ENCODE measurements at regions not wholly inside any gene's neighbourhood (a gene's known extent, or its start where the extent isn't known, plus 50 kb on each side); places are given as distances from the start of the nearest gene placed in this dataset.
A peak's percentile ranks its signal among the peaks of the same experiment; 100 is the strongest.
"Not testable (repeated sequence)": the region's sequence is repeated elsewhere in the genome, so short reads cannot be mapped to it uniquely, and the experiment has no call there.

- in situ Hi-C loops (cut with MboI; ENCODE audit: low sequenced_read_pairs); H3K9me3 ChIP-seq; H3K4me1 ChIP-seq; H3K36me3 ChIP-seq (replicated peaks); H3K4me3 ChIP-seq; DNase-seq (ENCODE audit: low spot score in 2 of 2); H3K27me3 ChIP-seq (ENCODE audit: low read depth): not testable (repeated sequence)
Measured at GRCh38 chrX:124788253-124788652, 441.9 kb downstream of the SH2D1A start.

- H3K27me3 ChIP-seq (ENCODE audit: low read depth); H3K4me1 ChIP-seq; DNase-seq (ENCODE audit: low spot score in 2 of 2); H3K4me3 ChIP-seq; H3K36me3 ChIP-seq (replicated peaks); H3K9me3 ChIP-seq; in situ Hi-C loops (cut with MboI; ENCODE audit: low sequenced_read_pairs): not testable (repeated sequence)
Measured at GRCh38 chrX:124789874-124790273, 443.5 kb downstream of the SH2D1A start.

GRCh38 chrX:124791492-124792095, 445.2 kb downstream of the SH2D1A start:
- in situ Hi-C loops (cut with MboI; ENCODE audit: low sequenced_read_pairs) = no loop called here
- no peak for DNase-seq (ENCODE audit: low spot score in 2 of 2)
- Histone ChIP-seq H3K9me3 (0 out of 2 replicates have a peak, but pooled peaks cover 3% of the 10 kb centered on the region), H3K27me3 (ENCODE audit: low read depth) (no peaks in the 10 kb centered on the region), H3K36me3 (replicated peaks) (no peaks in the 10 kb centered on the region), H3K4me1 (0 out of 2 replicates have a peak, but pooled peaks cover 5% of the 10 kb centered on the region), H3K4me3 (no peak overlapping the region)

GRCh38 chrX:124796989-124797388, 450.6 kb downstream of the SH2D1A start:
- in situ Hi-C loops (cut with MboI; ENCODE audit: low sequenced_read_pairs) = no loop called here
- no peaks in the 10 kb centered on the region for H3K27me3 ChIP-seq (ENCODE audit: low read depth)
- DNase-seq (ENCODE audit: low spot score in 2 of 2) = no peak
- no peaks in the 10 kb centered on the region for H3K36me3 ChIP-seq (replicated peaks)
- H3K9me3 ChIP-seq = peaks cover 3% of the 10 kb centered on the region; the same call in 1 of the 2 replicates
- no peak overlapping the region for H3K4me3 ChIP-seq
- 0 out of 2 replicates have a peak, but pooled peaks cover 5% of the 10 kb centered on the region for H3K4me1 ChIP-seq

GRCh38 chrX:124804962-124805361, 458.6 kb downstream of the SH2D1A start:
- Histone ChIP-seq H3K36me3 (replicated peaks) (no peaks in the 10 kb centered on the region), H3K9me3 (no peaks in the 10 kb centered on the region), H3K4me1 (no peaks in the 10 kb centered on the region), H3K4me3 (no peak overlapping the region), H3K27me3 (ENCODE audit: low read depth) (no peaks in the 10 kb centered on the region)
- in situ Hi-C loops (cut with MboI; ENCODE audit: low sequenced_read_pairs) = no loop called here
- DNase-seq (ENCODE audit: low spot score in 2 of 2) = no peak

- Histone ChIP-seq H3K4me3 (no peak overlapping the region), H3K27me3 (ENCODE audit: low read depth) (no peaks in the 10 kb centered on the region), H3K36me3 (replicated peaks) (no peaks in the 10 kb centered on the region), H3K9me3 (no peaks in the 10 kb centered on the region), H3K4me1 (no peaks in the 10 kb centered on the region)
- no peak for DNase-seq (ENCODE audit: low spot score in 2 of 2)
- in situ Hi-C loops (cut with MboI; ENCODE audit: low sequenced_read_pairs) = no loop called here
Measured at GRCh38 chrX:124805486-124805885, 459.1 kb downstream of the SH2D1A start.

- Histone ChIP-seq H3K27me3 (ENCODE audit: low read depth) (no peaks in the 10 kb centered on the region), H3K4me1 (no peaks in the 10 kb centered on the region), H3K9me3 (no peaks in the 10 kb centered on the region), H3K36me3 (replicated peaks) (no peaks in the 10 kb centered on the region), H3K4me3 (no peak overlapping the region)
- no peak for DNase-seq (ENCODE audit: low spot score in 2 of 2)
- in situ Hi-C loops (cut with MboI; ENCODE audit: low sequenced_read_pairs) = no loop called here
Measured at GRCh38 chrX:124814106-124814505, 467.7 kb downstream of the SH2D1A start.

GRCh38 chrX:124818033-124818432, 471.7 kb downstream of the SH2D1A start:
- peaks cover 3% of the 10 kb centered on the region; the same call in 1 of the 2 replicates for H3K27me3 ChIP-seq (ENCODE audit: low read depth)
- in situ Hi-C loops (cut with MboI; ENCODE audit: low sequenced_read_pairs) = no loop called here
- H3K9me3 ChIP-seq = no peaks in the 10 kb centered on the region
- H3K4me1 ChIP-seq = no peaks in the 10 kb centered on the region
- H3K36me3 ChIP-seq (replicated peaks) = no peaks in the 10 kb centered on the region
- no peak for DNase-seq (ENCODE audit: low spot score in 2 of 2)
- H3K4me3 ChIP-seq = no peak overlapping the region

- Histone ChIP-seq H3K9me3 (no peaks in the 10 kb centered on the region), H3K4me3 (no peak overlapping the region), H3K27me3 (ENCODE audit: low read depth) (peaks cover 3% of the 10 kb centered on the region; the same call in 1 of the 2 replicates), H3K4me1 (no peaks in the 10 kb centered on the region), H3K36me3 (replicated peaks) (no peaks in the 10 kb centered on the region)
- in situ Hi-C loops (cut with MboI; ENCODE audit: low sequenced_read_pairs) = no loop called here
- DNase-seq (ENCODE audit: low spot score in 2 of 2) = no peak
Measured at GRCh38 chrX:124818764-124819163, 472.4 kb downstream of the SH2D1A start.

GRCh38 chrX:124820738-124821137, 474.4 kb downstream of the SH2D1A start:
- no peaks in the 10 kb centered on the region for H3K36me3 ChIP-seq (replicated peaks)
- peaks cover 3% of the 10 kb centered on the region; the same call in 1 of the 2 replicates for H3K27me3 ChIP-seq (ENCODE audit: low read depth)
- H3K4me3 ChIP-seq = no peak overlapping the region
- no peaks in the 10 kb centered on the region for H3K4me1 ChIP-seq
- no peak for DNase-seq (ENCODE audit: low spot score in 2 of 2)
- in situ Hi-C loops (cut with MboI; ENCODE audit: low sequenced_read_pairs) = no loop called here
- no peaks in the 10 kb centered on the region for H3K9me3 ChIP-seq

GRCh38 chrX:124827258-124827845, 481.0 kb downstream of the SH2D1A start:
- Histone ChIP-seq H3K9me3 (no peaks in the 10 kb centered on the region), H3K27me3 (ENCODE audit: low read depth) (peaks cover under 1% of the 10 kb centered on the region; the same call in 1 of the 2 replicates), H3K4me1 (0 out of 2 replicates have a peak, but pooled peaks cover 2% of the 10 kb centered on the region), H3K4me3 (no peak overlapping the region), H3K36me3 (replicated peaks) (no peaks in the 10 kb centered on the region)
- in situ Hi-C loops (cut with MboI; ENCODE audit: low sequenced_read_pairs) = no loop called here
- peak in 1 of 2 experiments; percentile 8 for DNase-seq (ENCODE audit: low spot score in 2 of 2)

GRCh38 chrX:124829930-124830329, 483.6 kb downstream of the SH2D1A start:
- Histone ChIP-seq H3K36me3 (replicated peaks) (no peaks in the 10 kb centered on the region), H3K27me3 (ENCODE audit: low read depth) (no peaks in the 10 kb centered on the region), H3K9me3 (no peaks in the 10 kb centered on the region), H3K4me1 (0 out of 2 replicates have a peak, but pooled peaks cover 2% of the 10 kb centered on the region), H3K4me3 (no peak overlapping the region)
- no peak for DNase-seq (ENCODE audit: low spot score in 2 of 2)
- in situ Hi-C loops (cut with MboI; ENCODE audit: low sequenced_read_pairs) = no loop called here

GRCh38 chrX:124836786-124837185, 482.9 kb upstream of the TEX13C start:
- no peak for DNase-seq (ENCODE audit: low spot score in 2 of 2)
- Histone ChIP-seq H3K9me3 (no peaks in the 10 kb centered on the region), H3K4me1 (no peaks in the 10 kb centered on the region), H3K4me3 (no peak overlapping the region), H3K36me3 (replicated peaks) (no peaks in the 10 kb centered on the region), H3K27me3 (ENCODE audit: low read depth) (peaks cover 21% of the 10 kb centered on the region)
- in situ Hi-C loops (cut with MboI; ENCODE audit: low sequenced_read_pairs) = no loop called here

GRCh38 chrX:124842205-124842604, 477.5 kb upstream of the TEX13C start:
- no peak overlapping the region for H3K4me3 ChIP-seq
- no peaks in the 10 kb centered on the region for H3K36me3 ChIP-seq (replicated peaks)
- H3K27me3 ChIP-seq (ENCODE audit: low read depth) = peaks cover 40% of the 10 kb centered on the region
- no peaks in the 10 kb centered on the region for H3K4me1 ChIP-seq
- in situ Hi-C loops (cut with MboI; ENCODE audit: low sequenced_read_pairs) = no loop called here
- no peaks in the 10 kb centered on the region for H3K9me3 ChIP-seq
- no peak for DNase-seq (ENCODE audit: low spot score in 2 of 2)
